OCI-LY7 (cell line): ENCODE measurements at regions not wholly inside any gene's neighbourhood (a gene's known extent, or its start where the extent isn't known, plus 50 kb on each side); places are given as distances from the start of the nearest gene placed in this dataset.

Source experiments
- CTCF ChIP-seq: fragments of 200-600 bp; sonication (generic); conservative IDR thresholded peaks from 2 replicates; pipeline ENCODE4 v1.5.1; 2014; ENCODE audit warnings: mild to moderate bottlenecking, antibody characterized with exemption, low read length, moderate library complexity, mixed read lengths
- EZH2phosphoT487 ChIP-seq: fragments of 200-600 bp; sonication (generic); IDR thresholded peaks from 2 replicates; pipeline ENCODE4 v1.6.1; 2018; ENCODE audit warnings: low read depth, borderline replicate concordance, mild to moderate bottlenecking, mixed run types, antibody characterized with exemption, low read length, moderate library complexity, mixed read lengths

GRCh38 chr4:55238407-55238806, 107.6 kb upstream of the SRD5A3 start:
- no peak for TF ChIP-seq CTCF
- no peak for TF ChIP-seq EZH2phosphoT487
